OCI-LY7 (cell line): ENCODE measurements at regions not wholly inside any gene's neighbourhood (a gene's known extent, or its start where the extent isn't known, plus 50 kb on each side); places are given as distances from the start of the nearest gene placed in this dataset.

ENCODE experiments used
- BruUV-seq: library from RNA; stranded (reverse); fragments of 400-500 nt; replicated peaks from 2 replicates; lab custom pipeline; 2021; lab: Mats Ljungman, UMichigan
- CTCF ChIA-PET: fragments of 300-600 bp; sonication (Branson Sonifier 250); formaldehyde crosslinking; loops from one replicate; lab custom pipeline; 2022; ENCODE audit warnings: antibody characterized with exemption; ENCODE audit not compliant: unreplicated experiment; lab: Charles Lee
- POLR2A ChIA-PET: fragments of 300-600 bp; sonication (Branson Sonifier 250); formaldehyde crosslinking; loops from one replicate; lab custom pipeline; 2022; ENCODE audit warnings: antibody characterized with exemption; lab: Charles Lee
- DNase-seq: peaks from one replicate; pipeline ENCODE4 v3.0.0-alpha.2; 2015; ENCODE audit warnings: low spot score
- H2AFZ ChIP-seq: fragments of 200-600 bp; sonication (generic), shearing (Covaris generic); 2 replicates; pipeline ENCODE4 v1.6.1; 2014; ENCODE audit warnings: mild to moderate bottlenecking, antibody characterized with exemption, low read length, moderate library complexity
- H3K27ac ChIP-seq: fragments of 200-600 bp; sonication (generic); 2 replicates; pipeline ENCODE4 v1.5.1; 2014; ENCODE audit warnings: mixed run types, low read depth, mild to moderate bottlenecking, moderate library complexity, low read length, inconsistent platforms; ENCODE audit not compliant: poor library complexity, severe bottlenecking
- H3K36me3 ChIP-seq: fragments of 200-600 bp; sonication (generic); 2 replicates; pipeline ENCODE4 v1.6.1; 2014; ENCODE audit warnings: mild to moderate bottlenecking, antibody characterized with exemption, low read length, moderate library complexity, mixed read lengths; ENCODE audit not compliant: insufficient read depth
- H3K4me1 ChIP-seq: fragments of 200-600 bp; sonication (generic); 2 replicates; pipeline ENCODE4 v1.5.1; 2014; ENCODE audit warnings: mild to moderate bottlenecking, low read length; ENCODE audit not compliant: insufficient read depth, poor library complexity, severe bottlenecking
- H3K4me2 ChIP-seq: fragments of 200-600 bp; sonication (generic); 2 replicates; pipeline ENCODE4 v1.6.1; 2014; ENCODE audit warnings: mild to moderate bottlenecking, low read length
- H3K4me3 ChIP-seq: fragments of 200-600 bp; sonication (generic); 2 replicates; pipeline ENCODE4 v1.5.1; 2014; ENCODE audit warnings: mild to moderate bottlenecking, low read depth, low read length; ENCODE audit not compliant: poor library complexity, severe bottlenecking
- H3K79me2 ChIP-seq: fragments of 200-600 bp; sonication (generic); 2 replicates; pipeline ENCODE4 v1.6.1; 2016; ENCODE audit warnings: low read depth, mild to moderate bottlenecking, low read length, moderate library complexity, mixed read lengths; ENCODE audit not compliant: insufficient read depth
- H3K9me2 ChIP-seq: fragments of 200-600 bp; sonication (generic); 2 replicates; pipeline ENCODE4 v1.6.1; 2016; ENCODE audit warnings: mild to moderate bottlenecking, low read length, mixed read lengths; ENCODE audit not compliant: insufficient read depth
- H3K9me3 ChIP-seq: fragments of 200-600 bp; sonication (generic); 2 replicates; pipeline ENCODE4 v1.6.1; 2014; ENCODE audit warnings: mild to moderate bottlenecking, mixed run types, low read length, mixed read lengths
- H4K20me1 ChIP-seq: fragments of 200-600 bp; sonication (generic); 2 replicates; pipeline ENCODE4 v1.6.1; 2014; ENCODE audit warnings: mild to moderate bottlenecking, antibody characterized with exemption, low read length, moderate library complexity, mixed read lengths; ENCODE audit not compliant: insufficient read depth
- CTCF ChIP-seq: fragments of 200-600 bp; sonication (generic); conservative IDR thresholded peaks from 2 replicates; pipeline ENCODE4 v1.5.1; 2014; ENCODE audit warnings: mild to moderate bottlenecking, antibody characterized with exemption, low read length, moderate library complexity, mixed read lengths
- EZH2phosphoT487 ChIP-seq: fragments of 200-600 bp; sonication (generic); IDR thresholded peaks from 2 replicates; pipeline ENCODE4 v1.6.1; 2018; ENCODE audit warnings: low read depth, borderline replicate concordance, mild to moderate bottlenecking, mixed run types, antibody characterized with exemption, low read length, moderate library complexity, mixed read lengths
- intact Hi-C: fragments of 100-400 bp; cut with micrococcal nuclease; formaldehyde crosslinking; loops from one replicate; pipeline ENCODE4 v1.10.0; 2022; ENCODE audit not compliant: unreplicated experiment

GRCh38 chr5:2683720-2684119, 67.8 kb downstream of the IRX2 start:
- ChIA-PET CTCF (no interaction called here), POLR2A (interaction anchor here (0.7 kb wide), 1 partner anchor 119 kb away, joined by 3 read pairs; no protein-coding TSS in a partner anchor)
- Histone ChIP-seq H3K36me3 (no peaks in the 10 kb centered on the region), H3K4me1 (no peaks in the 10 kb centered on the region), H3K4me3 (no peak overlapping the region), H4K20me1 (no peaks in the 10 kb centered on the region), H3K79me2 (no peaks in the 10 kb centered on the region), H3K9me3 (no peaks in the 10 kb centered on the region), H3K9me2 (no peaks in the 10 kb centered on the region), H3K27ac (no peak overlapping the region), H2AFZ (no peak overlapping the region), H3K4me2 (no peak overlapping the region)
- no TSS peak for BruUV-seq
- TF ChIP-seq CTCF (no peak), EZH2phosphoT487 (no peak)
- no peak for DNase-seq
- intact Hi-C loops, result no loop called here

GRCh38 chr5:2681476-2681875, 70.0 kb downstream of the IRX2 start:
- no peak for DNase-seq
- Histone ChIP-seq H3K4me1 (no peaks in the 10 kb centered on the region), H3K4me3 (no peak overlapping the region), H3K27ac (no peak overlapping the region), H2AFZ (no peak overlapping the region), H3K4me2 (no peak overlapping the region), H3K36me3 (no peaks in the 10 kb centered on the region), H4K20me1 (no peaks in the 10 kb centered on the region), H3K79me2 (no peaks in the 10 kb centered on the region), H3K9me3 (no peaks in the 10 kb centered on the region), H3K9me2 (no peaks in the 10 kb centered on the region)
- no peak for TF ChIP-seq EZH2phosphoT487
- TF ChIP-seq CTCF, result no peak
- intact Hi-C loops, result no loop called here
- ChIA-PET CTCF (no interaction called here), POLR2A (interaction anchor here (0.7 kb wide), 1 partner anchor 157 kb away, joined by 3 read pairs; no protein-coding TSS in a partner anchor)
- BruUV-seq, result no TSS peak

- no peaks in the 10 kb centered on the region for H3K36me3 ChIP-seq
- no peak for TF ChIP-seq EZH2phosphoT487
- no peak for TF ChIP-seq CTCF
- no peaks in the 10 kb centered on the region for H3K79me2 ChIP-seq
- H3K4me2 ChIP-seq, result no peak overlapping the region
- CTCF ChIA-PET, result no interaction called here
- H3K27ac ChIP-seq, result no peak overlapping the region
- no peak for DNase-seq
- intact Hi-C loops, result no loop called here
- H4K20me1 ChIP-seq, result no peaks in the 10 kb centered on the region
- BruUV-seq, result no TSS peak
- no peak overlapping the region for H2AFZ ChIP-seq
- no peaks in the 10 kb centered on the region for H3K9me3 ChIP-seq
- no peaks in the 10 kb centered on the region for H3K9me2 ChIP-seq
- POLR2A ChIA-PET, result no interaction called here
- H3K4me1 ChIP-seq, result no peaks in the 10 kb centered on the region
- no peak overlapping the region for H3K4me3 ChIP-seq
Observed at GRCh38 chr5:2680979-2681378, 70.5 kb downstream of the IRX2 start.
